Testis (tissue), 2 donors: ENCODE measurements at regions not wholly inside any gene's neighbourhood (a gene's known extent, or its start where the extent isn't known, plus 50 kb on each side); places are given as distances from the start of the nearest gene placed in this dataset.

ENCODE experiments used
- POLR2A ChIP-seq: fragments of 450-650 bp; IDR thresholded peaks from one replicate; pipeline ENCODE4 v1.6.1; 2017; ENCODE audit warnings: antibody characterized with exemption, mild to moderate bottlenecking, moderate library complexity
- TF ChIP-seq, protein P1 (sequence below), 3 experiments: fragments of 450-650 bp in 2 of 3; fragments of 200-600 bp in 1 of 3; sonication (generic) in 1 of 3; IDR thresholded peaks; one replicate each; pipeline ENCODE4 v1.5.1; 2016 to 2019; ENCODE audit warnings: antibody characterized with exemption in 3 of 3, mild to moderate bottlenecking in 2 of 3, moderate library complexity in 1 of 3

DNA sequence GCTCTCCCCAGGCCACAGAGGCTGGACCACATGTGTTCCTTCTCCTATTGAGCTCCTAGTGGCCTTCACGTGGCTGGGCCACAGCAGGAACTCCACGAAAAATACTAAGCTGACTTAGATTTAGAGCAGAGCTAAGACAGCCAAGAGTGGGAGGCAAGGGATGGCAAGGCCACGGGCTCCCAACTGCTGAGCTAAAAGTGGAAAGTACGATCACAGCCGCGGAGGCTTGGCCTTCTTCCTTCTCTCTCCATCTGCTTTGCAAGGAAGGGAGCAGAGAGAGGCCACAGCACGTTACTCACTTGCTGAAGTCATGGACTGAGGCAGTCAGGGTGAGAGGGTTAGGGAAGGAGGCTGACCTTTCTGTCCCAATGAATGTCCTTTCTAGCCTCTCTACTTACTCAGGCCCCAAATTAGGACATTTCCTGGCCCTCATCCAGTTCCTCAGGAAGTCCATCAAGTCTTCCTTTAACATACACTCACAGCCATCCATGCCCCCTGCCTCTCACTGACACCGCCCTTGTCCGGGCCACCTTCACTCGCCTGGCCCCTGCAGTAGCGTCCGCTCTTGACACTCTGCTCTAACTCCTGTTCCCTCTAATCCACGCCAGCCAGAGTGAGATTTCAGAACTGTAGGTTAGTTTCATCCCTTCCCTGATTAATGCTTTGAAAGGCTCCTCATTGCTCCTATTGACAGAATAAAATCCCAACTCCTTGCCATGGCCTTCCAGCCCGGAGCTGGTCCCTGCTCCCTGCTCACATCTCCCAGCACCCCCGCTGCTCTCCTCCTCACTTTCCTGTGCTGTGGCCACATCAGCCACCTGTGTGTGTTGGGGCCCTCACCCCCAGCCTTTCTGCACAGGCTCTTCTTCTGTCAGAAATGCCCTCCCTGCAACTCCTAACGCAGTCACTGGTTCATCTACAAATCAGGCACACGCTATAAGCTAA is 204.2 kb downstream of the CYP26B1 start:
- TF ChIP-seq, protein P1, sequence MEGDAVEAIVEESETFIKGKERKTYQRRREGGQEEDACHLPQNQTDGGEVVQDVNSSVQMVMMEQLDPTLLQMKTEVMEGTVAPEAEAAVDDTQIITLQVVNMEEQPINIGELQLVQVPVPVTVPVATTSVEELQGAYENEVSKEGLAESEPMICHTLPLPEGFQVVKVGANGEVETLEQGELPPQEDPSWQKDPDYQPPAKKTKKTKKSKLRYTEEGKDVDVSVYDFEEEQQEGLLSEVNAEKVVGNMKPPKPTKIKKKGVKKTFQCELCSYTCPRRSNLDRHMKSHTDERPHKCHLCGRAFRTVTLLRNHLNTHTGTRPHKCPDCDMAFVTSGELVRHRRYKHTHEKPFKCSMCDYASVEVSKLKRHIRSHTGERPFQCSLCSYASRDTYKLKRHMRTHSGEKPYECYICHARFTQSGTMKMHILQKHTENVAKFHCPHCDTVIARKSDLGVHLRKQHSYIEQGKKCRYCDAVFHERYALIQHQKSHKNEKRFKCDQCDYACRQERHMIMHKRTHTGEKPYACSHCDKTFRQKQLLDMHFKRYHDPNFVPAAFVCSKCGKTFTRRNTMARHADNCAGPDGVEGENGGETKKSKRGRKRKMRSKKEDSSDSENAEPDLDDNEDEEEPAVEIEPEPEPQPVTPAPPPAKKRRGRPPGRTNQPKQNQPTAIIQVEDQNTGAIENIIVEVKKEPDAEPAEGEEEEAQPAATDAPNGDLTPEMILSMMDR (IDR thresholded peaks at IDR 0.05): no peak
- TF ChIP-seq POLR2A: no peak
